Neural cell (in vitro differentiated cells): ENCODE measurements at regions not wholly inside any gene's neighbourhood (a gene's known extent, or its start where the extent isn't known, plus 50 kb on each side); places are given as distances from the start of the nearest gene placed in this dataset.

Source experiments
- H2AFZ ChIP-seq: fragments of 200-600, 300-800 bp; sonication (generic), shearing (Covaris generic); 2 replicates; pipeline ENCODE4 v1.6.0; 2014; ENCODE audit warnings: low read depth, mild to moderate bottlenecking, antibody characterized with exemption, low read length, moderate library complexity
- H3F3A ChIP-seq: fragments of 200-600 bp; shearing (Covaris generic); 2 replicates; pipeline ENCODE4 v1.6.1; 2016; ENCODE audit warnings: mild to moderate bottlenecking, moderate library complexity, mixed read lengths, antibody characterized with exemption, low read length; ENCODE audit not compliant: insufficient read depth, poor library complexity, severe bottlenecking
- H3K27ac ChIP-seq: fragments of 200-600, 300-800 bp; sonication (generic), shearing (Covaris generic); 2 replicates; pipeline ENCODE4 v1.5.1; 2014; ENCODE audit warnings: mild to moderate bottlenecking, low read length, moderate library complexity
- H3K27me3 ChIP-seq: fragments of 300-800, 200-600 bp; sonication (generic), shearing (Covaris generic); 2 replicates; pipeline ENCODE4 v1.6.0; 2014; ENCODE audit warnings: mild to moderate bottlenecking, low read depth, low read length, moderate library complexity; ENCODE audit not compliant: insufficient read depth
- H3K36me3 ChIP-seq: fragments of 300-800, 200-600 bp; sonication (generic), shearing (Covaris generic); 2 replicates; pipeline ENCODE4 v1.5.1; 2014; ENCODE audit warnings: mild to moderate bottlenecking, antibody characterized with exemption, low read length, moderate library complexity; ENCODE audit not compliant: insufficient read depth
- H3K4me2 ChIP-seq: fragments of 300-800, 200-600 bp; sonication (generic), shearing (Covaris generic); 2 replicates; pipeline ENCODE4 v1.6.0; 2014; ENCODE audit warnings: mild to moderate bottlenecking, low read length
- H3K4me3 ChIP-seq: fragments of 300-800, 200-600 bp; sonication (generic), shearing (Covaris generic); 2 replicates; pipeline ENCODE4 v1.5.1; 2014; ENCODE audit warnings: mild to moderate bottlenecking, low read length, moderate library complexity
- H3K79me2 ChIP-seq: fragments of 200-600 bp; shearing (Covaris generic); replicated peaks from 2 replicates; pipeline ENCODE4 v1.6.0; 2014; ENCODE audit warnings: mild to moderate bottlenecking, low read length, moderate library complexity; ENCODE audit not compliant: insufficient read depth
- H3K9ac ChIP-seq: fragments of 300-800, 200-600 bp; sonication (generic), shearing (Covaris generic); 2 replicates; pipeline ENCODE4 v1.6.1; 2016; ENCODE audit warnings: mild to moderate bottlenecking, low read length, mixed read lengths
- H3K9me2 ChIP-seq: fragments of 200-600 bp; shearing (Covaris generic); 2 replicates; pipeline ENCODE4 v1.6.1; 2016; ENCODE audit warnings: mild to moderate bottlenecking, low read length, mixed read lengths; ENCODE audit not compliant: insufficient read depth
- H3K9me3 ChIP-seq: fragments of 200-600, 300-800 bp; sonication (generic), shearing (Covaris generic); 2 replicates; pipeline ENCODE4 v1.6.1; 2016; ENCODE audit warnings: mild to moderate bottlenecking, mixed run types, low read length, moderate library complexity, mixed read lengths
- H4K20me1 ChIP-seq: fragments of 200-600 bp; shearing (Covaris generic); 2 replicates; pipeline ENCODE4 v1.6.1; 2016; ENCODE audit warnings: mild to moderate bottlenecking, mixed run types; ENCODE audit not compliant: insufficient read depth
- CTCF ChIP-seq: fragments of 450-650 bp; IDR thresholded peaks from 2 replicates; pipeline ENCODE4 v1.5.1; 2014; ENCODE audit warnings: antibody characterized with exemption, mild to moderate bottlenecking, moderate library complexity; ENCODE audit not compliant: poor library complexity, severe bottlenecking
- EP300 ChIP-seq: fragments of 450-650 bp; conservative IDR thresholded peaks from 2 replicates; pipeline ENCODE4 v1.6.1; 2014; ENCODE audit warnings: antibody characterized with exemption, mild to moderate bottlenecking, moderate library complexity; ENCODE audit not compliant: poor library complexity, severe bottlenecking
- EZH2 ChIP-seq: fragments of 200-600, 300-800 bp; shearing (Covaris generic), sonication (generic); IDR thresholded peaks from 2 replicates; pipeline ENCODE4 v1.6.1; 2014; ENCODE audit warnings: antibody characterized with exemption, low read length, borderline replicate concordance, mild to moderate bottlenecking; ENCODE audit not compliant: insufficient read depth, poor library complexity, severe bottlenecking
- MXI1 ChIP-seq: fragments of 450-650 bp; conservative IDR thresholded peaks from 2 replicates; pipeline ENCODE4 v1.6.1; 2014; ENCODE audit warnings: antibody characterized with exemption, mild to moderate bottlenecking; ENCODE audit not compliant: poor library complexity, severe bottlenecking
- POLR2AphosphoS5 ChIP-seq: IDR thresholded peaks from 2 replicates; pipeline ENCODE4 v1.6.1; 2012
- RAD21 ChIP-seq: fragments of 450-650 bp; conservative IDR thresholded peaks from 2 replicates; pipeline ENCODE4 v1.6.1; 2014; ENCODE audit warnings: antibody characterized with exemption, mild to moderate bottlenecking, moderate library complexity
- REST ChIP-seq: IDR thresholded peaks from 2 replicates; pipeline ENCODE4 v1.6.1; 2012; ENCODE audit warnings: borderline replicate concordance
- SMC3 ChIP-seq: fragments of 450-650 bp; conservative IDR thresholded peaks from 2 replicates; pipeline ENCODE4 v1.6.1; 2014; ENCODE audit warnings: antibody characterized with exemption, mild to moderate bottlenecking, moderate library complexity; ENCODE audit not compliant: poor library complexity
- TAF1 ChIP-seq: IDR thresholded peaks from 2 replicates; pipeline ENCODE4 v1.6.1; 2012; ENCODE audit warnings: low read depth

- Histone ChIP-seq H3K36me3 (no peaks in the 10 kb centered on the region), H3K4me2 (no peak overlapping the region), H3F3A (peaks cover 5% of the 10 kb centered on the region), H3K27ac (peak overlapping the region; percentile 74), H3K9me2 (no peaks in the 10 kb centered on the region), H3K4me3 (no peak overlapping the region), H3K9ac (no peak overlapping the region), H3K27me3 (no peaks in the 10 kb centered on the region), H2AFZ (no peak overlapping the region), H4K20me1 (no peaks in the 10 kb centered on the region), H3K9me3 (no peaks in the 10 kb centered on the region), H3K79me2 (no peaks in the 10 kb centered on the region)
- TF ChIP-seq POLR2AphosphoS5 (no peak), SMC3 (no peak), MXI1 (no peak), EZH2 (no peak), REST (no peak), TAF1 (no peak), EP300 (no peak), CTCF (no peak), RAD21 (no peak)
Observed at GRCh38 chr4:159014859-159015258, 88.0 kb upstream of the RAPGEF2 start.

GRCh38 chr4:159015841-159016240, 87.0 kb upstream of the RAPGEF2 start:
- H3K27me3 ChIP-seq: no peaks in the 10 kb centered on the region
- H3K36me3 ChIP-seq: no peaks in the 10 kb centered on the region
- peak overlapping the region; percentile 44 for H3K4me3 ChIP-seq
- peak overlapping the region; percentile 74 for H3K27ac ChIP-seq
- peak overlapping the region; percentile 78 for H3K4me2 ChIP-seq
- H3F3A ChIP-seq: peaks cover 5% of the 10 kb centered on the region
- no peak overlapping the region for H2AFZ ChIP-seq
- H3K9me3 ChIP-seq: no peaks in the 10 kb centered on the region
- no peaks in the 10 kb centered on the region for H4K20me1 ChIP-seq
- no peaks in the 10 kb centered on the region for H3K9me2 ChIP-seq
- TF ChIP-seq EZH2: no peak
- TF ChIP-seq TAF1: no peak
- TF ChIP-seq CTCF: no peak
- no peak for TF ChIP-seq POLR2AphosphoS5
- TF ChIP-seq EP300: no peak
- TF ChIP-seq RAD21: no peak
- no peak for TF ChIP-seq MXI1
- TF ChIP-seq SMC3: no peak
- no peak for TF ChIP-seq REST
- no peak overlapping the region for H3K9ac ChIP-seq
- no peaks in the 10 kb centered on the region for H3K79me2 ChIP-seq
